Endothelial cell of umbilical vein (primary cell): ENCODE measurements at regions not wholly inside any gene's neighbourhood (a gene's known extent, or its start where the extent isn't known, plus 50 kb on each side); places are given as distances from the start of the nearest gene placed in this dataset.

ENCODE experiments used
- BruUV-seq: library from RNA; stranded (reverse); fragments of 400-500 nt; replicated peaks from 2 replicates; lab custom pipeline; 2021; lab: Mats Ljungman, UMichigan
- CTCF ChIA-PET: fragments of 300-600, 350-600 bp; sonication (Branson Sonifier 250); formaldehyde crosslinking; loops from one replicate; lab custom pipeline; 2021; ENCODE audit warnings: antibody characterized with exemption, inconsistent platforms; lab: Charles Lee
- POLR2A ChIA-PET: fragments of 300-600, 350-600 bp; sonication (Branson Sonifier 250); formaldehyde crosslinking; loops from one replicate; lab custom pipeline; 2021; ENCODE audit warnings: antibody characterized with exemption, inconsistent platforms; lab: Charles Lee
- DNase-seq: peaks from one replicate; pipeline ENCODE4 v3.0.0-alpha.2; 2011; ENCODE audit warnings: low read depth, low spot score
- FAIRE-seq: peaks from 2 replicates; lab custom pipeline; 2011; peaks lifted over from hg19 to GRCh38; lab: Jason Lieb, UNC
- H2AFZ ChIP-seq: 2 replicates; pipeline ENCODE4 v1.6.0; 2012; ENCODE audit warnings: low read depth, low read length, control low read depth, inconsistent platforms
- H3K27ac ChIP-seq: 2 replicates; pipeline ENCODE4 v1.5.1; 2011; ENCODE audit warnings: low read depth, mild to moderate bottlenecking, control low read depth, low read length, moderate library complexity; ENCODE audit not compliant: insufficient read depth
- H3K27me3 ChIP-seq, 2 experiments: 2 replicates each; pipeline versions ENCODE4 v1.6.0 to v1.6.1; 2011; ENCODE audit warnings: low read length in 2 of 2, mixed read lengths in 1 of 2; ENCODE audit not compliant: control insufficient read depth in 2 of 2, insufficient read depth in 2 of 2
- H3K36me3 ChIP-seq, 2 experiments: 2 replicates in 1 of 2; 3 replicates in 1 of 2; pipeline ENCODE4 v1.5.1; 2011; ENCODE audit warnings: low read length in 2 of 2, mild to moderate bottlenecking in 1 of 2, moderate library complexity in 1 of 2; ENCODE audit not compliant: control insufficient read depth in 2 of 2, insufficient read depth in 2 of 2; ENCODE audit errors: extremely low read depth in 1 of 2
- H3K4me1 ChIP-seq: 3 replicates; pipeline ENCODE4 v1.5.1; 2011; ENCODE audit warnings: mild to moderate bottlenecking, low read length; ENCODE audit not compliant: control insufficient read depth, insufficient read depth; ENCODE audit errors: extremely low read depth
- H3K4me2 ChIP-seq: 2 replicates; pipeline ENCODE4 v1.6.1; 2011; ENCODE audit warnings: low read length, control low read depth, mixed read lengths; ENCODE audit not compliant: insufficient read depth
- H3K4me3 ChIP-seq, 3 experiments: fragments of 200-600 bp in 1 of 3; sonication (generic), shearing (Covaris generic) in 1 of 3; replicated peaks in 1 of 3; 2 replicates each; pipeline ENCODE4 v1.5.1; 2011 to 2016; ENCODE audit warnings: control low read depth in 3 of 3, low read length in 3 of 3, mild to moderate bottlenecking in 2 of 3, inconsistent platforms in 1 of 3, low read depth in 1 of 3, moderate library complexity in 1 of 3; ENCODE audit not compliant: insufficient read depth in 1 of 3
- H3K79me2 ChIP-seq: 2 replicates; pipeline ENCODE4 v1.6.0; 2012; ENCODE audit warnings: low read length, inconsistent platforms; ENCODE audit not compliant: control insufficient read depth, insufficient read depth
- H3K9ac ChIP-seq: replicated peaks from 2 replicates; pipeline ENCODE3; 2011; ENCODE audit warnings: low read length, control low read depth; ENCODE audit not compliant: insufficient read depth; ENCODE audit errors: extremely low read depth
- H3K9me1 ChIP-seq: replicated peaks from 3 replicates; pipeline ENCODE4 v1.6.0; 2011; ENCODE audit warnings: mild to moderate bottlenecking, low read length; ENCODE audit not compliant: control insufficient read depth, insufficient read depth; ENCODE audit errors: extremely low read depth
- H3K9me3 ChIP-seq: replicated peaks from 2 replicates; pipeline ENCODE4 v1.5.1; 2012; ENCODE audit warnings: low read length, inconsistent platforms; ENCODE audit not compliant: control insufficient read depth, insufficient read depth
- H4K20me1 ChIP-seq: replicated peaks from 2 replicates; pipeline ENCODE3; 2011; ENCODE audit warnings: mild to moderate bottlenecking, low read length; ENCODE audit not compliant: control insufficient read depth, insufficient read depth; ENCODE audit errors: extremely low read depth
- CTCF ChIP-seq, 2 donors: IDR thresholded peaks; 1 replicate in 1 of 2; 2 replicates in 1 of 2; pipeline ENCODE4 v1.5.1; 2011; ENCODE audit warnings: low read length in 2 of 2, mild to moderate bottlenecking in 2 of 2, moderate library complexity in 2 of 2, control low read depth in 1 of 2, inconsistent platforms in 1 of 2, low read depth in 1 of 2; ENCODE audit not compliant: insufficient read depth in 1 of 2; ENCODE audit errors: extremely low read depth in 1 of 2
- FOS ChIP-seq: IDR thresholded peaks from 2 replicates; pipeline ENCODE4 v1.6.1; 2011; ENCODE audit warnings: mild to moderate bottlenecking, low read length, moderate library complexity, borderline replicate concordance; ENCODE audit not compliant: insufficient read depth
- GATA2 ChIP-seq: IDR thresholded peaks from 2 replicates; pipeline ENCODE4 v1.7.0; 2011; ENCODE audit warnings: low read depth, mild to moderate bottlenecking, moderate library complexity, mixed read lengths, low read length; ENCODE audit not compliant: insufficient read length, insufficient read depth
- JUN ChIP-seq: IDR thresholded peaks from 2 replicates; pipeline ENCODE4 v1.6.1; 2011; ENCODE audit warnings: borderline replicate concordance, low read depth; ENCODE audit not compliant: insufficient read length, insufficient read depth
- MAX ChIP-seq: IDR thresholded peaks from 2 replicates; pipeline ENCODE4 v1.6.1; 2011; ENCODE audit not compliant: insufficient read depth, insufficient read length
- MYC ChIP-seq: IDR thresholded peaks from one replicate; pipeline ENCODE4 v1.6.1; 2011; ENCODE audit warnings: mild to moderate bottlenecking, low read depth, low read length
- POLR2A ChIP-seq: IDR thresholded peaks from 2 replicates; pipeline ENCODE4 v1.6.1; 2012; ENCODE audit warnings: low read depth, mild to moderate bottlenecking, control low read depth, low read length
- POLR2AphosphoS5 ChIP-seq: IDR thresholded peaks from 2 replicates; pipeline ENCODE4 v1.6.1; 2012; ENCODE audit warnings: low read depth, mild to moderate bottlenecking, control low read depth, low read length, moderate library complexity; ENCODE audit not compliant: insufficient read depth
- dilution Hi-C: fragments of 300-500 bp; cut with MboI; formaldehyde crosslinking; loops from one replicate; pipeline ENCODE4 v1.15.0; 2019; ENCODE audit warnings: low sequenced_read_pairs; ENCODE audit not compliant: extremely low pct_ligation_motif_present
- intact Hi-C: fragments of 100-400 bp; cut with micrococcal nuclease; formaldehyde crosslinking; loops from one replicate; pipeline ENCODE4 v1.10.0; 2022

DNA sequence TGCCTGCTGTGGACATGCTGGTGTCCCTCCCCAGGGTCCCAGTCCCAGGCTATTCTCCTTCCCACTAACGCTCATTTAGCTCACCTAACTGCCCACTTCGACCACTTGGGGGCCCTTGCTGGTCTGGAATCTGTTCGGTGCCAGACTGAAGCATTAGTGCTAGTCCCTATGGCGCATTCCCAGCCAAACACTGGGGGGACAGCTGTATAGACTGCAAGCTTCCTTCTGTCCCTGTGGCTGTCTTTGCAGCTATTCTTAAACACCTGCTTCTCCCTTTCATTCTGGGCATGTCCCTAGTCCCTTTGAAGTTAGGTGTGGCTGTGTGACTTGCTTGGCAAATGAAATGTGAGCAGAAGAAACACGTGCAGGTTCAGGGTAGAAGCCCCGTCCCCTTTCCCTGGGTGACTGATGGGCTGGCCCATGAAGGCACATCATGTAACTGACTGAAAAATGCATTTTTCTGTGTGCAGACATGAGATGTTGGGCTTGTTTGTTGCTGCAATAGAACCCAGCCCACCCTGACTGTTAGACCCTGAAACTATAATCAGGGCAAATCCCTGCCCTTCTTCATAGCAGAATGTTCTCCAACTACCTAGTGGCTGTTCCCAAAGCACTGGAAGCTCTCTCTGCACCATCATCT is 134.4 kb downstream of the BARX1 start:
- H3K79me2 ChIP-seq, result no peaks in the 10 kb centered on the region
- H3K4me2 ChIP-seq, result no peak overlapping the region
- no peak overlapping the region for H3K27ac ChIP-seq
- H2AFZ ChIP-seq, result no peak overlapping the region
- H3K9me3 ChIP-seq, result no peaks in the 10 kb centered on the region
- DNase-seq (no peak), FAIRE-seq (no peak)
- CTCF ChIA-PET, result no interaction called here
- no peaks in the 10 kb centered on the region for H3K27me3 ChIP-seq
- BruUV-seq, result no TSS peak
- no peaks in the 10 kb centered on the region for H3K36me3 ChIP-seq
- H3K9ac ChIP-seq, result no peak overlapping the region
- no peaks in the 10 kb centered on the region for H3K4me1 ChIP-seq
- TF ChIP-seq MAX (no peak), POLR2AphosphoS5 (no peak), JUN (no peak)
- H3K4me3 ChIP-seq, result no peak overlapping the region
- no peaks in the 10 kb centered on the region for H4K20me1 ChIP-seq
- POLR2A ChIA-PET, result no interaction called here
- intact Hi-C loops (no loop called here), dilution Hi-C loops (no loop called here)
- H3K9me1 ChIP-seq, result no peaks in the 10 kb centered on the region

- POLR2A ChIA-PET, result no interaction called here
- no peaks in the 10 kb centered on the region for H3K9me1 ChIP-seq
- intact Hi-C loops (no loop called here), dilution Hi-C loops (no loop called here)
- no peaks in the 10 kb centered on the region for H3K36me3 ChIP-seq
- TF ChIP-seq POLR2A (no peak), JUN (no peak), CTCF (IDR thresholded peaks at IDR 0.05; ENCODE audit: extremely low read depth in 1 of 2, insufficient read depth in 1 of 2, low read depth in 1 of 2, low read length in 2 of 2) (no peak), FOS (no peak), MYC (no peak), POLR2AphosphoS5 (no peak), GATA2 (no peak)
- DNase-seq (no peak), FAIRE-seq (no peak)
- H3K4me2 ChIP-seq, result no peak overlapping the region
- H4K20me1 ChIP-seq, result no peaks in the 10 kb centered on the region
- BruUV-seq, result no TSS peak
- H3K9me3 ChIP-seq, result no peaks in the 10 kb centered on the region
- CTCF ChIA-PET, result no interaction called here
- H2AFZ ChIP-seq, result no peak overlapping the region
- no peak overlapping the region for H3K4me3 ChIP-seq
- no peak overlapping the region for H3K9ac ChIP-seq
- H3K4me1 ChIP-seq, result no peaks in the 10 kb centered on the region
- no peak overlapping the region for H3K27ac ChIP-seq
- no peaks in the 10 kb centered on the region for H3K27me3 ChIP-seq
- no peaks in the 10 kb centered on the region for H3K79me2 ChIP-seq
These were observed 135.2 kb downstream of the BARX1 start for GRCh38 chr9:93819905-93820304.
